C4-2B (cell line): ENCODE measurements at regions not wholly inside any gene's neighbourhood (a gene's known extent, or its start where the extent isn't known, plus 50 kb on each side); places are given as distances from the start of the nearest gene placed in this dataset.

Experiments
- H3K27ac ChIP-seq: fragments of 450-650 bp; 2 replicates; pipeline ENCODE4 v1.5.1; 2017
- CTCF ChIP-seq: fragments of 450-650 bp; conservative IDR thresholded peaks from 2 replicates; pipeline ENCODE4 v1.5.1; 2017; ENCODE audit warnings: mild to moderate bottlenecking
- ZFX ChIP-seq: fragments of 450-650 bp; IDR thresholded peaks from 2 replicates; pipeline ENCODE4 v1.6.1; 2017

DNA sequence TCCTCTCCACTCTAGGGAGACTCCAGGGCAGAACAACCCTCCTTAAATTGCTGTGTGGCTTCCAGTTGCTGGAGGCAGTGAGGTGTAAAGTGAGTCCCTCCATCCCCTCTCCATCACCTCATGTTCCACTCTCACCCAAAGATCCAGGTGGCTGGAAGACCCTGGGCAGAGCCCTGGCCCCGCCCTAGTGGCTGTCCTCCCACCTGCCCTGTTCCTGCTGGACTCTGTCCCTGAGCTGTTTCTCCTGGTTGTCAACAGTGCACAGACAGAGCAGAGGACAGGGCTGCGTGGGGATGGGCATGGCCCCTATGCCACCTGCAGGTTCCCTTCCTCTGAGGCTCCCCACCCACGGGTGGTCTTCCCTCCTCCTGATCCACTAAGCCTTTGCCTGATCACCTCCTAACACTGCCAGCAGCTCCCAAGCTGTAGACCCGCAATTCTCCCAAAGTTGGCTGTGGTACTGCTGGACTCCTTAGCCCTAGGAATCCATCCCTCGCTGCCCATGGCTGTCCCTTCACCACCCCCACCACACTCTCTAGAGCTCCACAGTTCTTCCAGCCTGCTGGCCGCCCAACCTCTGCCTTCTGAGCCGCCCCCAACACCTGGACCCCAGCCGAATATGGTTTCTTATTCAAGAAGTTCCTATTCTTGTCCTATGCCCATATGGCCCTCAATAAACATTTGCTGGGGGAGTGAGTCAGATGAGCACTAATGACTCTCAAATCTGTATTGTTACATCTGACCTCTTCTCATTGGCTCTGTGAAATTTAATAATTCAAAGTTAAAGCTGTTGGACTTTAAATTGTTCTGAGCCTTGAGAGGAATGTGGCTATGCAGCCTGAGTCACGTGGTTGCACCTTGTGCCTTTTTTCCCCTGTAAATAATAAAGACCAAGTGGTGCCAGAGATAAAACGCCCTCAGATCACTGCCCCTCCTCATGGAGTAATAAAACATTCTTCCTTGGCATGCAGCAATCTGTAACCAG, 260.0 kb upstream of the HS6ST1 start:
- peak overlapping the region; percentile 3; the same call in 1 of the 2 replicates for H3K27ac ChIP-seq
- TF ChIP-seq ZFX (no peak), CTCF (no peak)

- H3K27ac ChIP-seq: peak overlapping the region; percentile 41; the same call in 1 of the 2 replicates
- TF ChIP-seq CTCF (no peak), ZFX (no peak)
These were observed 261.2 kb upstream of the HS6ST1 start for GRCh38 chr2:128579825-128580224.

- TF ChIP-seq ZFX (no peak), CTCF (no peak)
- H3K27ac ChIP-seq: peak overlapping the region; percentile 23; the same call in 1 of the 2 replicates
These were observed 262.6 kb upstream of the HS6ST1 start for GRCh38 chr2:128580988-128581848.

- H3K27ac ChIP-seq: peak overlapping the region; percentile 23; the same call in 1 of the 2 replicates
- TF ChIP-seq CTCF: no peak
- no peak for TF ChIP-seq ZFX
These were observed 263.2 kb upstream of the HS6ST1 start for GRCh38 chr2:128581849-128582244.

DNA sequence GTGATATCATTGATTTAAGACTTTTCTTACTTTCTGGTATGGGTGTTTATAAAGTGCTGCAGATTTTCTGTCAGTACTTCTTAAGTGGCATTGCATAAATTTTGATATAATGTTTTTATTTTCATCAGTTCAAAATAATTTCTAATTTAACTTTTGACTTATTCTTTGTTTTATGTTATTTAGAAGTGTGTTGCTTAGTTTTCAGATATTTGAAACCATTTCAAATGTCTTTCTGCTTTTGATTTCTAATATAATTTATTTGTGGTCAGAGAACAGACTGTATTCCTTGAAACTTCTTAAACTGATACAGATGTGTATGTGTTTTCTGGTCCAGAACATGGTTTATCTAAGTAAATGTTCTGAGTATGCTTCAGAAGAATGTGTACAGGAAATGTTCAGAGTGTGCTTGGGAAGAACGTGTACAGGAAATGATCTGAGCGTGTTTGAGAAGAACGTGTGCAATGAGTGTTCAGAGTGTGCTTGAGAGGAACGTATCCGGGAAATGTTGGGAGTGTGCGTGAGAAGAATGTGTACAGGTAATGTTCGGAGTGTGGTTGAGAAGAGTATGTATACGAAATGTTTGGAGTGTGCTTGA, 265.7 kb upstream of the HS6ST1 start:
- TF ChIP-seq ZFX (no peak), CTCF (no peak)
- no peak overlapping the region for H3K27ac ChIP-seq

GRCh38 chr2:128585706-128586105, 267.0 kb upstream of the HS6ST1 start:
- TF ChIP-seq ZFX (no peak), CTCF (no peak)
- no peak overlapping the region for H3K27ac ChIP-seq
